HL-60/S4 treated with retinoic acid at 250 ng/mL for 4 days and 3 days (cell line): ENCODE measurements at regions not wholly inside any gene's neighbourhood (a gene's known extent, or its start where the extent isn't known, plus 50 kb on each side); places are given as distances from the start of the nearest gene placed in this dataset.

Experiments
- in situ Hi-C: fragments of 300-500 bp; cut with MboI; formaldehyde crosslinking; loops from 2 replicates; pipeline ENCODE4 v1.7.0; 2022; ENCODE audit warnings: low sequenced_read_pairs

- in situ Hi-C loops: no loop called here
Measured at GRCh38 chr14:65241125-65241752, 138.9 kb upstream of the MAX start.

DNA sequence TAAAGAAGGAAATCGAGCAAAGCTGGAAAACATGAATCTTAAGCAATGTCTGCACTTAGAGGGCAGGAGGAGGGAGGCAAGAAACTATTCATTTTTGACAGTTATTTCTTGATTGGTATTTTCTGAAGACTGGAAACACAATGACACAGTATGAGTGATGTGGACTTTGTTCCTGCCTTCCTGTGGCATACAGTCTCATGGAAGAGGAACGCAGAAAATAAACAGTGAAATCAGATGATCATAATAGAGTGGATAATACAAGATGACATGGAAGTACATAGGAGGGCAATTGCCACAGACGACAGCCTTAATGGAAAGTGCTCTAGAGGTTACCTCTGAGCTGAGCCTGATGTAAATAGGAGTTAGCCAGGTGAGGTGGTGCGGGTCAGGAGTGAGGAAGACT lies 140.4 kb upstream of the MAX start:
- in situ Hi-C loops: no loop called here

- in situ Hi-C loops: no loop called here
Measured at GRCh38 chr14:65243766-65244442, 141.6 kb upstream of the MAX start.

DNA sequence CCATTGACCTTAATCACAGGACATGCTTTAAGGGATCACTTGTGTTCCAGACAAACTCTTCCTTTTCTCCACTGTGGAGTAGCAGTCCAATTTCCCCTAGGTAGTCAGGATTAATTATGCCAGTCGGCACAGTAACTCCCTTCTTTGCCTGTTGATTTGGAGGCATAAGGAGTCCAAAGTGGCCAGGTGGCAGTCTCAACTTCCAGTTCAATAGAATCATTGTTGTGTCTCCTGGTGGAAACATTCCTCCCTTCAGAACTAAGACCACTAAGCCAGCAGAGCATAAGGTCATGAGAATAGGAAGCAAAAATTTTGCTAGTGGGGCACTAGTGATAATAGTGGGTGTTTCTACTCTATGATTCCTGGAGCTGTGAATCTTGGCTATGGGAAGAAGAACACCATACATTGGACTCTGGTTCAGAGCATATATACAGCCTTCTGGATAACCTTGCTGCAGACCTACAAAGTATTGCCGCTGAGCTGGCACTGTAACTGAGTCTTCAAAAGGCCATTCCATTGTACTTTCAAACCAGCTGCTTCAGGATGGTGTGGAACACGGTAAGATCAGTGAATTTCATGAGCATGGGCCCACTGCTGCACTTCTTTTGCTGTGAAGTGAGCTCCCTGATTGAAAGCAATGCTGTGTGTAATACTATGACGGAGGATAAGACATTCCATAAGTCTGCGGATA lies 147.3 kb upstream of the MAX start:
- in situ Hi-C loops: no loop called here

- in situ Hi-C loops: no loop called here
Measured at GRCh38 chr14:65250162-65250495, 147.8 kb upstream of the MAX start.

DNA sequence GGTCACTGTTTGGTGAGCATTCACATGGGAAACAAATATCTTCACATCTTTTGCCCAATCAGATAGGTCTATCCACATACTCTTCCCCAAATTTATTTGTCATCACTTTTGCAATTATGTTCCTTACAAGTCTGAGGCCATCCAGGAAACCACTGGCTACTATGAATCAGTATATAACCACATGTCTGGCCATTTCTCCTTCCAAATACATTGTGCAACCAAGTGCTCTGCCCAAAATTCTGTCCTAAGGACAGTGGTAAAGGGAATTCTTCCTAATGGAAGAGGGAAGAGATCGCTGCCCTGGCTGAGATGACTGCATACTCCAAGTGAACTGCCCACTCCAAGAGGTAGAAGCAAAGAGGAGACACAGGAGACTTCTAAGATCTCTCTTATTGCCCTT lies 148.9 kb upstream of the MAX start:
- in situ Hi-C loops: no loop called here

DNA sequence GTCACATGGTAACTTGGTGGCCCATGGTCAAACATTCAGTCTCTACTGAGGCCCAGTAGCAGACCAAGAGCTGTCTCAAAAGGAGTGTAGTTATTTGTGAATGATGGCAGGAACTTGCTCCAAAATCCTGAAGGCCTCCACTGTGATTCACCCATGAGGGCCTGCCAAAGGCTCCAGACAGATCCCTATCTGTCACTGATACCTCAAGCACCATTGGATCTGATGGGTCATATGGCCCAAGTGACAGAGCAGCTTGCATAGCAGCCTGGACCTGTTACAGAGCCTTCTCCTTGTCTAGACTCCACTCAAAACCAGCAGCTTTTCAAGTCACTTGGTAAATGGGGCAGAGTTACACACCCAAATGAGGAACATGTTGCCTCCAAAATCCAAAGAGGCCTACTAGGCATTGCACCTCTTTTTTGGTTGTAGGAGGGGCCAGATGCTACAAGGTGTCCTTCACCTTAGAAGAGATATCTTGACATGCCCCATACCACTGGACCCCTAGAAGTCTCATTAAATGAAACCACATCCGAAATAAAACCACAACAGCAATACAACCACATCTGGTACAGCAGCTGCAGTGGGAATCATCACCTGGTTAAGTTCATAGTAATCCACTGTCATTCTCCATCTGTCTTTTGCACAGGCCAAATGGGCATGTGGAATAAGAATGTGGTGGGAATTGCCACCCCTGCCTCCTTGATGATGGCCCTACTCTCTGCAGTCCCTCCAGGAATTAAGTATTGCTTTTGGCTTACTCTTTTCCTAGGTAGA lies 150.4 kb upstream of the MAX start:
- in situ Hi-C loops: no loop called here

GRCh38 chr14:65255029-65255545 lies 152.8 kb upstream of the MAX start:
- in situ Hi-C loops: no loop called here

GRCh38 chr14:65255583-65256461 lies 153.5 kb upstream of the MAX start:
- in situ Hi-C loops: no loop called here

DNA sequence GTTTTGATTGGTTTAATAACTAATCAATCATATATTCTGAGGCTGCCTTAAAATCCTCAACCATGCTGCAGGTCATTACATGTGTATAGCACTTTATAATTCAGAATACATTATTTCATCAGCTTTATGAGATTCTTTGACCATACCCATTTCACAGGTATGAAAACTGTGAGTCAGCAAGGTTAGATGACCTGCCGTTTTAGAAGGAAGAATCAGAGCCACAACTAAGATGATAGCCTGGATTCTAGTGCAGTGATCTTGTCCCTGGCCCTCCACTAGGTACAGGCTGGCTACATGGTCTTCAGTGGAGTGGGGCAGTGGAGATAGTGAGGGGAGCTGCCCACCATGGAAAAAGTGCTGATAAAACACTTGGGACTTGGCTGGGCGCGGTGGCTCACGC lies 154.4 kb upstream of the MAX start:
- in situ Hi-C loops: no loop called here

- in situ Hi-C loops: no loop called here
Measured at GRCh38 chr14:65257425-65257824, 155.1 kb upstream of the FUT8 start.

DNA sequence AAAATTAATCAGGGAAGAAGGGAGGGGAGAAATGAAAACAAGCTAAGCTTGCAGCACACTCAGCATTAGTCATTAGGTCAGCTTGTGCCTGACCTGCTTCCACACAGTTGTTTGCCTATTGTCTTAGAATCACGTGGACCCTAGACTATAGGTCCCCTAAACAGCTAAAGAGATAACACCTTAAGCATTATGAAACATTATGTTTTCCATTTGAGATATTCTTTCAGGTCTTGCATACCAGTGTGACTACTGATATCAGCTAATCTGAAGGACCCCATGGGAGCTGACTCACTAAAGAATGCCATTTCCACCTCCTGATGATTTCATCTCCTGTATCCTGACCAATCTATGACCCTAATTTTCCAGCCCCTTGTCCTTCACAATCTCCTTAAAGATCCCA lies 154.1 kb upstream of the FUT8 start:
- in situ Hi-C loops: no loop called here

DNA sequence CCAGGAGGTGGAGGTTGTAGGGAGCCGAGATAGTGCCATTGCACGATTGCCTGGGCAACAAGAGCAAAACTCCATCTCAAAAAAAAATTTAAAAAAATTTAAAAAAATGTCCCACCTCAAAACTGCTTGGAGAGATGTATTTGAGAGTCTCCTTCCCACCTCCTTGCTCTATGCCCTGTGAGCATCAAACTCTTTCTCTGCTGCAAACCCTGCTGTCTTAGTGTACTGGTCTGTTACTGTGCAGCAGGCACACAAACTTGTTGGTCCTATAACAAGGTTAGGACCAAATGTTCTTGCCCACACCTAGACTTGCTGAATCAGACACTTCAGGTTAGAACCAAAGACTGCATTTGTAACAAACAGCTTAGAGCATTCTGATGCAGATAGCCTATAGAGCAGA lies 153.5 kb upstream of the FUT8 start:
- in situ Hi-C loops: no loop called here

DNA sequence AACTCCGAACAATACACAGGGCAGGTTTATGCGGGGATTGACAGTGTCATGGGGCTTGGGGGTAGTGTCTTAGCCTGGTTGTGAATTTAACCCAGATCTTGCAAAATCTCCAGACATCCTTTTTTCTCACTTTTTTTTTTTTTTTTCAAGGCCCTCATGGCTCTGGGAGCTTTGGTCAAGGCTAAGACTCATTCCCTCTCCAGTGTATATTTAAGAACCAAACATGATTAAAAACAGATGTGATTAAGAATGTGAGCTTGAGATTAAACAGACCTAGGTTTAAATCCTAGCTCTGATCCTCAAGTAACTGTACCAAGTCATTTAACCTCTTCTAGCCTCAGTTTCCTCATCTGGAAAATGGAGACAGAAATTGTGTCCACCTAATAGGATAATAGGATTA lies 151.7 kb upstream of the FUT8 start:
- in situ Hi-C loops: no loop called here

GRCh38 chr14:65261425-65261920 lies 151.1 kb upstream of the FUT8 start:
- in situ Hi-C loops: no loop called here

DNA sequence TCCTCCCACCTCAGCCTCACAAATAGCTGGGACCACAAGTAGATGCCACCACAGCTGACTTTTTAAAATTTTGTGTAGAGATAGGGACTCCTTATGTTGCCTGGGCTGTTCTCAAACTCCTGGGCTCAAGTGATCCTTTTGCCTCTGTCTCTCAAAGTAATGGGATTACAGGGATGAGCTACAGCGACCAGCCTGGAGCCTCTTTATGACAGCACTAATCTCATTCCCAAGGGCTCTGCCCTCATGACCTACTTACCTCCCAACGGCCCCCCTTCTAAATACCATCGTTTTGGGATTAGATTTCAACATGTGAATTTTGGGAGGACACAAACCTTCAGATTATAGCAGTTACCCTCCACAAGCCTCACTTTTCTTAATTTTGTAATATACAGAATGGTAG lies 150.6 kb upstream of the FUT8 start:
- in situ Hi-C loops: no loop called here

- in situ Hi-C loops: no loop called here
Measured at GRCh38 chr14:65263177-65263788, 149.2 kb upstream of the FUT8 start.

DNA sequence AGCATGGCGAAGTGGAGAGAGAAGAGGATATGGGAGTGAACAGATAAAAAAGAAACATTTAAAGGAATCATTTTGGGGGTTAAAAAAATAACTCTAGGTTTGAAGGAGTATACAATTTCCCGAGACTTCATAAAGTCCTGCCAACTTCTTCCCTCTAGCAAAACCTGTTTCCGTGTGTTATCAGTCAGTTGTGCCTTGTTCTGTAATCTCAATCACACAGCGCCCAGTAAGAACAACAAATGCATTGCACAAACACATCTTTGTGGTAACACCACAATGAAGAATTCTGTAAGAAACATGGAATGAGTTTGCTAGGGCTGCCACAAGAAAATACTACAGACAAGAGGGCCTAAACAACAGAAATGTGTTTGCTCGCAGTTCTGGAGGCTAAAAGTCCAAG lies 144.7 kb upstream of the FUT8 start:
- in situ Hi-C loops: no loop called here

GRCh38 chr14:65268594-65268993 lies 143.9 kb upstream of the FUT8 start:
- in situ Hi-C loops: no loop called here

- in situ Hi-C loops: no loop called here
Measured at GRCh38 chr14:65269732-65270131, 142.8 kb upstream of the FUT8 start.
